Left ventricle myocardium superior (tissue), 1 donor: ENCODE measurements at regions not wholly inside any gene's neighbourhood (a gene's known extent, or its start where the extent isn't known, plus 50 kb on each side); places are given as distances from the start of the nearest gene placed in this dataset.

Source experiments
- ATAC-seq: fragments of 200-7000 bp; cut with Tn5 transposase; one replicate; pipeline ENCODE4 v1.9.1; 2020; ENCODE audit warnings: mild to moderate bottlenecking, moderate library complexity
- DNase-seq: peaks from one replicate; pipeline ENCODE4 v3.0.0-alpha.2; 2020
- intact Hi-C: fragments of 100-400 bp; cut with micrococcal nuclease; formaldehyde crosslinking; loops from one replicate; pipeline ENCODE4 v1.11.0; 2022
- donor health status: DM: no; HTN: yes; CAD: no; lungs with severe emphysema.

DNA sequence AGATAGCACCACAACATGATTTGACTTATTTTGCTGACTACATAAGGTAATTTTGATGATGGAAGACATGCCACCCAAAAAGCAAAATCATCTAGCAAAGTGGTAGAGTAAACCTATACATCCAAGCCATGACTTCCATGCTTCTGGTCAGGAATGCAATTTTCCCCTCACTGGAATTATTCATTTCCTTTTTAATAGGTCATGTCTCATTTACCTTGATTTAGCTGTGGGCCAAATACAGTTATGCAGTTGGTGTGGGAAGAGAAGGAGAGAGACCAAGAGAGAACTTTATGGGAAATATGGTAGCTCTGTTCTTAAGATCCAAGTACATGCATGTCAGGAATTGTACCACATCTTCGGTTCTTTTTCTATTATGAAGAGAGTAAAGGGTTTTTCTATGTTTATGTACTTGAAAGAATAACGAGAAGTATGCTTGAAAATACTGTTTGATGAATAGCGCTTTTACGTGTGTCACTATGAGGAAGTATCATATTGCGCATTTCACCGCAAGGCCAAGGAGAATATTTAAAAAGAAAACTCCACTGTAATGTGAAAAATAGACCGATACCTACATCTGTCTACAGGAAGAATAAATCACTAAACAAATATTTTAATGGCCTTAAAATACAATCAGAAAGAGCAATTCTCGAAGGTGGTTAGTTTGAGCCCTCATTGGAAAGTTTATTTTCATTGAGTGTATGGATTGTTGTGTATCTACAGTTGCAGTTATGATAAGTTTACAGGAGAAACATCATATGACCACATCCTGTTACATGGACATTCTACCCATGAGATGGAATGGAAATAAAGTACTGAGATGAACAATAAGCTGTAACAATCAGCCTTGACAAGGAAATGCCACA lies 134.0 kb downstream of the FOXD1 start:
- ATAC-seq (no peak), DNase-seq (no peak)
- intact Hi-C loops: no loop called here

DNA sequence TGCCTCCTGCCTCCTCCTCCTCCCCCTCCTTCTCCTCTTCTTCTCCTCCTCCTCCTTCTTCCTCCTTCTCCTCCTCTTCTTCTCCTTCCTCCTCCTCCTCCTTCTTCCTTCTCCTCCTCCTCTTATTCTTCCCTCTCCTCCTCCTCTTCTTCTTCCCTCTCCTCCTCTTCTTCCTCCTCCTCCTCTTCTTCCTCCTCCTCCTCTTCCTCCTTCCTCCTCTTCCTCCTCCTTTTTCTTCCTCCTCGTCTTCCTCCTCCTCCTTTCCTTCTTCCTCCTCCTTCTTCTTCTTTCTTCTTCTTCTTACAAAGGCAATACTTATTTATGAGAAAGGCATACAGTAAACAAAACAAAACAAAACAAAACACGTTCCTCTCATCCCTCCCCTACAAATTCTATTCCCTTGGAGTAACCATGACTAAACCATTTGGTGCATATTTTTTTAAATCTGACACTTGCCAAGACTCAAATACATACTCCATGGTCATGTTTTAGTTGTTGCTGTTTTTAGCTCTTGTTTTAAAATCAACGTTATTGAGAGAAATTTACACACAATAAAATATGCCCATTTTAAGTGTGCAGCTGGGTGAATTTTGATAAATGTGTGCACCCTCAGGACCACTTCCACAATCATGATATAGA lies 135.6 kb downstream of the FOXD1 start:
- intact Hi-C loops: no loop called here
- ATAC-seq: no peak
- no peak for DNase-seq

DNA sequence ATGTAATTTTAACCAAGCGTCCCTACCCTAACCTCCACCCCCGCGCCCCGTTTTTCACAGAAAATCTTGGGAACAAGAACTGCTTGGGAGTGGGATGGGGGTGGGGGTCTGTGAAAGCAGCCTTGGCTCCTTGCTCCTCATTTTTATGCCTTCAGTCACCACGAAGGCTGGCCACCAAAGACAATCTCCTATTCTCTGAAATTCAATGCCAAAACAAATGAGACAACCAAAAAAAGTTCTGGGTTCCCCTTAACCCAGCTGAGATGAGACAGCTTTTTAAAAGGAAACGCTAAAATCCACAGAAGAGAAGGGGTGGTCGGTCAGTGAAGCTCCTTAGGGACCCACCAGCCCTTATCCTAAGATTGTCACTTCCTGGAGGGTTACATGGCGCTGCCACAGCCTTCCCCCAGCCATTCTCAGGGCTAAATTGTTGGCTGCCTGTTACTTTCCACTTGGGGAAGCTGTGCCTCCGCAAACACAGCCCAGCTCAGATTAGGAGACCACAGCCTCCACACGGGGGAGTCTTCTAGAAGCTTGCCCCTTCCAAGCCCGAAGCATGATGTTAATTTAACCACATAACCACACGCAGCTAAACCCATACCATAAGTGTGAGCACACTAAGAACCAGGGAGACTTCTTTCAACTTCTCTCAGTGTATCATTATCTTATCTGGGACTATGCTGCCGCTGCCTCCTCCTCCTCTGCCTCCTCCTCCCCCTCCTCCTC lies 136.3 kb downstream of the FOXD1 start:
- peak; percentile 20 for ATAC-seq
- DNase-seq: no peak
- intact Hi-C loops: no loop called here

DNA sequence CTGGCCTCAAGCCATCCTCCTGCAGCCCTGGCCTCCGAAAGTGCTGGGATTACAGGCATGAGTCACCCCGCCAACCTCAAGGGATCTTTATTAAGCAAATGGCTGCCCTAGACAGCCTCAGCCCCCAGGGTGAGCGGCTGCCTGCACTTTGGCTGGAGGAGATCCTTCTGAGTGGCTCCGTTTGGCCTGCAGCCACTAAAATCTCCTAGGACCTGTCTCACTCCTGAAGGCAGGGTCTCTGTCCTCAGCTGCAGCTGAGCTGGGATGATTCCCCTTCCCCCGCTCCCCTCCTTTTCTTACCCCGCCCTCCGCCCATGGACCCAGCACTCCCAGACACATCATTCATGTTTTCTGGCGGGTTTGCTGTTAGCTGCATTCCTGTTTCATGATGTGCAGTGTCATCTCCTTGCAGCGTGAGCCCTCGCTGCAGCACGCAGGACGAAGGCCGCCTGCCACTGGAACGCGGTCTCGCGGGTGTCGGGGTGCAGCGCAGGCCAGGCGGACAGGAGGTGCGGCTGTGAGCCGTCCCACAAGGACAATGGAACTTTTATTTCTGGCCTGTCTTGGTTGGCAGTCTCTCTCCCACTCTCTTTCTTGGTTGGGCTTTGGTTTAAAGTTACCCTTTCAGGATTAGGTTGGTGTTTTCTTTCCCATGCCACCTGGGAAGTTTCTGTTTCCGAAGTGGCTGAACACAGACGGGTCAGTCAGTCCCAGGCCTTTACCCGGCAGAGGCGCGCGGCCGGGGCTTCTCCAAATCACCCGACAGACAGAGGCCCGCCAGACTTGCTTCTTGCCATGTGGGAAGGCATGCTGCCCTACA lies 137.1 kb downstream of the FOXD1 start:
- ATAC-seq: peak; percentile 76
- intact Hi-C loops: no loop called here
- DNase-seq: peak; percentile 50

DNA sequence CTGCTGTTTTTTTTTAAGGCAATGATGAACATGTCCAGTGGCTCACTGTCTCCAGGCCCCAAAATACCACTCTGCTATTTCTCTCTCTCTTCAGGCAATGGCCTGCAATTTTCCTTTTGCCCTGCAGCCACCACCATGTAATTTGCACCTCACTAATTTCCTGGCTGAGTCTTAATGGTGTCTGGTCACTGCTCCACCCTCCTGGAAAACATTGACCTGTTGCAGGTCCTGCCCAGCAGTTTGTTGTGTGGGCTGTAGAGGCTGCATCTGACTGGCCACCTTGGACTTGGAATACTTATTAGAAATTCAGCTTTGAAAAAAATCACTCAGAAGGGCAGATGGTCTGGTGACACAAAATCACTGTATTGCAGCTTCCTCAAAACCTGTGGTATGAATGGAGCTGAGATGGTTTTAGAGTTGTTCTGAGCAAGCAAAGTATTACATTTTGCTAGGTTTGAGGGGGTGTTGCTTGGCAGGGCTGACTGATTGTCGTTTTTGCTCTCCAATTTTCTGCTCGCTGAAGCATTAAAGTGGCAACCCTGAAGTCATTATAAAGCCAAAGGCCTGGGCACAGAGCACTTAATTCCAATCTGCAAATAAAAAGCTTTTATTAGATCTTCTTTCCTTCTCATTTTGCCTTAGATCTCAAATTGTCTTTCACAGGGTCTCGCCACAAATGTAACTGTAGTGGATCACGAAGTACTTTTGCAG lies 134.8 kb downstream of the TMEM174 start:
- ATAC-seq: no peak
- intact Hi-C loops: no loop called here

DNA sequence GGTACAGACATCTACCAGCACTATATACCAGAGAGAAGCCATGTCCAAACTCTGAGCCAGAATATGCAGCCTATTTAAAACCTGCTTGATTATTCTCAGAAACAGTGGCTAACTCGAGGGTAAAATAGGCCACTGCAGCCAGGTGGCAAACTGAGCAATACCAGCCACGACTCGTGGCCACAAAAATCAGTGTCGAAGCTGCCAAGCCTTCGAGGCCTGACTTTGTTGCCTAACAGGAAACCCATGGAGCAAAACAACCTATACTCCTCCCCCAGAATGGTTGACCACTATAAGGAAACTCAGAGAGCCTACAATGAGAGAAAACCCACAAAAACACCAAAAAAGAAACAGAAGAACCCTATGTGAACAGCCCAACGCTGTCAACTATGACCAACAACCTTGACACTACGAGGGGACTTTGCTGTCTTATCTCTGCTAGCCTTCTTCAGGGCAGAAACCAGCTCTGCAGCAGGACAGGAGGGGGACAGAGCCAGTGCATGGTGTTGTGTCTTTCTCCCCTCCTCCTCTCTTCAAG lies 133.8 kb downstream of the TMEM174 start:
- ATAC-seq: no peak
- DNase-seq: no peak
- intact Hi-C loops: no loop called here

More for the DNA sequence above, 134.8 kb downstream of the TMEM174 start:
- DNase-seq: no peak

DNA sequence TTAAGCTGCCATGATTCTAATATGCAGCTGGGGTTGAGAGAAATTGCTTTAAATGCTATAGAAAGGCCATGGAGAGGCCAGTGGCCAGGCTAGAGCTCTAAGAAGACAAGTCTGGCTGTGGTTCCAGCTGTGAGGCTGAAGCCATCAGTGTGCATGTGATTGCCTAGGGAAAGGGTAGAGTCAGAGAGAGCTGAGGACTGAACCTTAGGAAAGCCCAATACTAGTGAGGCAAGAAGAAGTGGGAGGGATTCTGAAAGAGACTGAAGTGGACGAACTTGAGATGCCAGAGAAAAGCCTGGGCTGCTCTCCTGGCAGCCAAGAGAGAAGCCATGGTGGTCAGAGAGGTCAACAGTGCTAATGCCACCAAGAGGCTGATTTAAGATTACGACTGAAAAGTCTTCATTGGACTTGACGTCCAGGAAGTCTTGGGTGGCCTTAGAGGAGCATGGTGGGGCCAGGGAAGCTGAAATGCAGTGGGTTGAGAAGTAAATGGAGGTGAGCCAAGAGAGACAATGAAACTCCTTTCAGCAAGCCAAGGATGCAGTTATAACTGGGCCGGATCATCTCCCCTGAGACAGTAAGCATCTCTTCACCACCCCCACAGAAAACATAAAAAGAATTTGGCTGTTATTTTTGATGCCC lies 133.2 kb downstream of the TMEM174 start:
- intact Hi-C loops: no loop called here
- DNase-seq: no peak
- ATAC-seq: no peak

DNA sequence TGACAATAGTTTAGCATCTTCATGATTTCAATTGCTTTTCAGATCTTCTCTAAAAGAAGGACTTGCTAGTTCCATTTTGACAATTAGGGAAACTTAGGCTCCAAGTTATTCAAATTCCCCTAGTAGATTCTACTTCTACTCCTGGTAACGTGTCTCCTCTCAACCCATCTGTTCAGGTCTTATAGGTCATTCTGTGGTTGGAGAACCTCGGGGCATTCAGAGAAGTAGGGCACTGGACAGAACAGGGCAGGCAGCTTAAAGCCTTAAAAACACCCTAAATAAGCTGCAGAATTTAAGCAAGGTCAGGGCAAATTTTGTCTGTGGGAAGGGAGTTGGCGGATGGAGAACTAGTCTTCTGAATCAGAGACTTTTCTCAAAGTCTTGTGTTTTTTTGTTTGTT lies 132.4 kb downstream of the TMEM174 start:
- intact Hi-C loops: no loop called here
- ATAC-seq (no peak), DNase-seq (no peak)

DNA sequence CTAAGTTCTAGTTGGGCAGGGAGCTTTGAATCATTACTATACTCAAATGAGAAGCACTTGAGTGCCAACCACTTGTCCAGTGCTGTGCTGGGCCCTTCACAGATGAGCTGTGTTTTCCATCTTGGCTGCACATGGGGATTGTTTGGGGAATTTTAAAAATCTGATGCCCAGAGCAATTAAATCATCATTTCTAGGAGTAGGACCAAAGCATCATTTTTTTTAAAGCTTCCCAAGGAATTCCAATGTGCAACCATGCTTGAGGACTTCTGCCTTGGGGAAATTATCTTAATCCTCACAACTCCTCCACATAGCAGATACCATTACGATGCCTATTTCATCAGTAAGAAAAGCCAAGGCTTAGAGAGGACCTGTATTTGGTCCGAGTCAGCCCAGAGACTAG lies 131.4 kb downstream of the TMEM174 start:
- DNase-seq (no peak), ATAC-seq (no peak)
- intact Hi-C loops: no loop called here

DNA sequence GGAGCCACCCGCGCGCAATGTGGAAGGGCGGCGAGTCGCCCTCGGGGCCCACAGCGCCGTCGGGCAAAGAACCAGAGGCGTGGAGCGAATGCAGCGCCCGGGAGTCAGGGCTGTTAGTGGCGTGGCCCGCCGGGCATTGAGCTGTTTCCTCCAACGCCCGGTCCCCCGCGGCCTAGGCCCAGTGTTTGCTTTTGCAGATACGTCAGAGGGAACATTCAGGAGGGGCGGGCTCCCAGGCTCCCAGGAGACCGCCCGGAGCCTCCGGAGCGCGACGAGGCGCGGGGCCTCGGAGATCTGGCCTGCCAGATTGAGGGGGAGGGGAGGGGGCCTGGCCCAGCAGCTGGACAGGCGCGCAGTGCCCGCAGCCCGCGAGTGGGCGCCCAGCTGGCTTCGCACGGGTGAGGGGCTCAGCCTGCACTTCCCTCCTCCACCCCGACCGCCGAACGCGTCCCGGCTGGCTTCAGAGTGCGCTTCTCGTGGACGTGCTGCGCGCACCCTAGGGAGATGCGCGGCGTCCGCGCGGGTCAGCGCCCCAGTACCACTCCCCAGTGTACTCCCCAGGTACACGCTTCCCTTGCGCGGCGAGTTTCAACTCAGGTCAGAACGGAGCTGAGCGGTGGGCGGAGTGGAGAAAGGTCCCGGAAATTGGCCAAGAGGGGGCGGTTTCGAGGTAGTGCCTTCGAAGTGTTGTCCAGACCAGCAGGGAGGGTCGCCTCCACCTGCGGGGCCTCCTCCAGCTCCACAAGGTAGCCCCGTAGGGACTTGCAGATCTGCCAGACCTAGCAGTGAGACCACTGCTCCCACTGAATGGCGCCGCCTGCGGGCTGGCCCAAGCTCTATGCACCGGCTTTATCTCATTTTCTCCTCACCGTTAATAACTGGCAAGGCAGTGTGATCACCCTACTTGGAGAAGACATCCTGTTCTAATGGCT lies 130.4 kb downstream of the TMEM174 start:
- intact Hi-C loops: no loop called here
- DNase-seq (no peak), ATAC-seq (no peak)

DNA sequence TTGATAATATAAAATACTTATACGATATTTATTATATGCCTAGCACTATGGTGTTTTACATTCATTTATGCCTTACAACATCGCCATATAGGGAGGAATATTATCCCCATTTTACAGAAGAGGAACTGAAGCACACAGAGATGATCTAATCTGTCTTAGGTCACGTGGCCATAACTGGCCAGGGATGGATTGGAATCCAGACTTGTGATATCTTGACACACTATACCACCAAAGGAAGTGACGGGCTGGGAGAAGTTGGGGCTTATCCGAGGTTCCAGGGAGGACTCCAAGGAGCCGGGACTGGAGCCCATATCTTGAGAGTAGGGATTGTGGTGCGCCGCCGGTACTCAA lies 129.8 kb downstream of the TMEM174 start:
- intact Hi-C loops: no loop called here
- DNase-seq (no peak), ATAC-seq (no peak)

DNA sequence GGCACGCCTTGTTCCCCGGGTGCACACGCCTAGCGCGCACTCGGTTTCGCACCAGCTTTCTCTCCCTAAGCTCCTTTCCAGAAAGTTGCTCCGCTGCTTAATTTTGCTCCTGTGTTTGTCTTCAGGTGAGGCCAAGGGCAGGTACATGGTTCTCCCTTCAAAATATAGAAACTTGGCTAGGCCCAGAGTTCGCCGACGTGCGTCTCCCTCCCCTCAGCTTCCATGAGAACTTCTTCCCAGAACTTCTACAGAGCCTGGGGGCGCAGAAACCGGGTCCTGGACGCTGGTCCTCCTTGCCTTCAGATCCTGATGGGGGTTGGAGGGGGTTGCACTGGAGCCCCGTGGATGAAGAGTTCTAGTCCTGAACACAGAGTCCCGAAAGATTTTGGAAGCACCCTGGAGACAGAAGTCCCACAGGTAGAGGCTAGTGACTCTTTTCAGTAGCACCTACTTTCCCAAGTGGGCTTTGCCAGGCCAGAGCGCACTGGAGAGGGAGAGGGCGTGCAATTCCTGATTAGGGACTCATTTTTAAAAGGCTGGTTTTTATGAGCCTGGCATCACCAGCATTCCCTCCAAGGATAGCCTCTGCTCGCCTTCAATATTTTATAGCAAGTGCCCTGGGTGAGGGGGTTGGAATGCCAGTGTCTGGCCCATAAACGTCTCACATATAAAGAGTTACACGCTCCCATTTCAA lies 128.4 kb downstream of the TMEM174 start:
- no peak for ATAC-seq
- DNase-seq: no peak
- intact Hi-C loops: no loop called here

DNA sequence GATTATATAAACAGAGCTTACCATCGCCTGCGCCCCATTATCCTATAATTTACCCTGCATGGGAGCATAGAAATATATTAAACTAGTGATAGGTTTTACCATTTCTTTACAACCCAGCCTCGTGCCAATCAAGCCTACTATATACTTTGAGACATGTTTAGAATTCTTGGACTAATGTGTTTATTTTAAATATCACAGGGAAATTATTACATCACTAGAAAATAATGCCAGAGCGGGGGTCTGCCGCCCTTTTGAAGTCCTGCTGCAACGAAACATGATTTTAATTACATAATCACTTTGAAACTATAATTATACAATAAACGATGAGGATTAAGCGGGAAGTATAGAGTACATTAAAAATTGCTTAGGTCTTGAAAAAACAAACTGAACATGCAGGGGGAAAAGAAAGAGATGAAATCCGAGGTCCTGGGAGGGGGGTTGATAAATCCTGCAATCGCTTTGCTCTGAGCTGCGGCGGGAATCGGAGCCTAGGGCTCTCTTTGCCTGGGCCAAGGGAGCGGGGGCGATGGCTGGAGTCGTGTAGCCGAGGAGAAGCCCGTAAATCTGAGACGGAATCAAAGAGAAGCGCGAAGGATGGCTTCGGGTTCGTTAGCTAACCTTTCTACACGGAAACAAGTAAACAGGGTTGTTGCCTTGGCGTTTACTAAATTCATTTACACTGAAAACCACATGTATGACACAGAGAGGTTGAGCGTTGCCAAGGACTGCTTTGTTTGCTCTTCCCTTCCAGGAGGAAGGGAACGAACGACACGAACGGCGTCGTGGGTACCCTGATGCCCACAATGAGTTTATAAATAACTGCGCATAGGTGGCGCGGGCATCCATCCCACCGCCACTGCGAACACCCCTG lies 127.6 kb downstream of the TMEM174 start:
- intact Hi-C loops: no loop called here
- ATAC-seq: no peak

DNA sequence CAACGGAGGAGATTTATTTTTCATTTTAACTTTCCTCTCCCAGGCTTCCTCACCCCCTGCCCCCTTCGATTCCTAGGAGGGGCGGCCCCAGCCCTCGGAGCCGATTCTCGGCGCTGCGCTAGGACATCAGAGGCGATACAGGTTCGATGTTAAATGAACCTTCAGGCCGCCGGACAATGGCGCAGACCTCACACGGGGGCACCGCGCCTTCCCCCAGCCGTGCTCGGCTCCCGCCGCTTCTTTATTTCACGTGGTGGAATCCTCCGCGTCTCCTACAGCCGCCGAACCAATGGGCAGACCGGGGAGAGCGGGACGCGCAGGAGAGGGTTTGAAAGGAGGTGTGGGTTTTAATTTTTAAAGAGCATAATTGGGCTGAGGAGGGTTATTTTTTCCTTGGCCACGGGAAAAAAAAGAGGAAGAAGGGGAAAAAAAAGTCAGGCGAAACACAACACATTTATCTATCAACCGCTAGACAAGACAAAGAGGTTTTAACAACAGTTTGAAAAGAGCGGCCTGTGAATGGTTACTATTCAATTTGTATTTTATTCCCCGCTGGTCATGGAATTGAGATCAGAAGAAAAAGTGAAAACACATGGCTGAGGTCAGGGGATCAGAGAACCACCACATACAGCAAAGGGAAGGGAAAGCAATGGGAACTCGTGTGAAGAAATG lies 126.8 kb downstream of the TMEM174 start:
- intact Hi-C loops: no loop called here
- ATAC-seq: no peak

More for the DNA sequence above, 127.6 kb downstream of the TMEM174 start:
- DNase-seq: no peak

More for the DNA sequence above, 126.8 kb downstream of the TMEM174 start:
- DNase-seq: no peak
